GM19328 (cell line): ENCODE measurements at regions not wholly inside any gene's neighbourhood (a gene's known extent, or its start where the extent isn't known, plus 50 kb on each side); places are given as distances from the start of the nearest gene placed in this dataset.

Experiments used
- ATAC-seq: cut with Tn5 transposase; IDR thresholded peaks from one replicate; pipeline ENCODE4 v1.9.1; 2021; ENCODE audit warnings: mild to moderate bottlenecking, moderate library complexity; ENCODE audit not compliant: unreplicated experiment

DNA sequence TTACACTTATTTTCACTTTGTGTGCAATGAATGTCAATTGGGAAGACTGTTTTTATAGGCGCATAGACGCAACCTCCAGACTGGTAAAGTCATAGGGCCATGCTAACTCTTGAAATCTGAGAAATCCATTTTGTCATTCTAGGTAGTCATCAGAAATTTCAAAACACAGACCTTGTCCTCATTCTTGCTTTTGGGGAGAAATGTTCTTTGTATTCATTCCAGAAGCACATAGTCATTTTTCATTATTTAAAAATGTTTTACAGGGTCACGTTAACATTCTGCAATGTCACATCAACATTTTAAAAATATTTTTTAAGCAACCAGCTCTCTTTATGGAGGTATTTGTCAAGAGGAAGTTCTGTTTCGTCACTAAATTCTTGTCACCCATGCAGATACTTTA, 898.4 kb downstream of the PDCD6IP start:
- ATAC-seq = no peak

DNA sequence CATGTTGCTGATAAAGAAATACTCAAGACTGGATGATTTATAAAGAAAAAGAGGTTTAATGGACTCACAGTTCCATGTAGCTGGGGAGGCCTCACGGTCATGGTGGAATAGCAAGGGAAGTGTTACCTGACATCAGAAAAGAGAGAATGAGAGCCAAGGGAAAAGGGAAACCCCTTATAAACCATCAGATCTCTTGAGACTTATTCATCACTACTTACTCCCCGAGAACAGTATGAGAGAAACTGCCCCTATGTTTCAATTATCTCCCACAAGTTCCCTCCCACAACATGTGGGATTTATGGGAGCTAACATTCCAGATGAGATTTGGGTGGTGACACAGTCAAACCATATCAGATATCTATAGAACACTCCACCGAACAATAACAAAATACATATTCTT, 904.6 kb downstream of the PDCD6IP start:
- ATAC-seq = no peak

DNA sequence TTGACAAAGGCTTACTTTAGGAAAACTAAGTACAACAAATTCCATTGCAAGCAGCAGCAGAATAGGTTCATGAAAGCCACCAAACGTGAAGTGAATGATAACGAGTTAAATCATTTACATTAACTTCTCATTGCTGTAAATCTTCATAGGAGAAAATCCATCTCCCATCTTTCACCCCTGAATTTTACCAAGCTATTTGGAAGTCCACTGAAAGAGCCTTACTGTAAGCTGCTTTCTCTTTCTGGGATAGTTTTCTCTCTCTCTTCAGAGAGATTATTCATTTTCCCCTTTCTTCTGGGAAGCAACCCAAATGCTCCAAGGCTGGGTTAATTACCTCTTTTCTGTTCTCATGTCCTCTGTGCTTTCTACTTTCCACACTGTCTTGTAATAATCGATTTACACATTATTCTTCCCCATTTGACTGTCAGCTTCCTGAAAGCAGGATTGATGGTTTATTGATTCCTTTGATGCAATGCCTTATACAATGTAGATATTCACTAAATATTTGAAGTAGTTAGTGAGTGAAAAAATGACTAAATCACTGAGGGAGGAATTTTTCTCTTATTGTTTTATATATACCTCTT, 914.3 kb upstream of the ARPP21 start:
- ATAC-seq = no peak

DNA sequence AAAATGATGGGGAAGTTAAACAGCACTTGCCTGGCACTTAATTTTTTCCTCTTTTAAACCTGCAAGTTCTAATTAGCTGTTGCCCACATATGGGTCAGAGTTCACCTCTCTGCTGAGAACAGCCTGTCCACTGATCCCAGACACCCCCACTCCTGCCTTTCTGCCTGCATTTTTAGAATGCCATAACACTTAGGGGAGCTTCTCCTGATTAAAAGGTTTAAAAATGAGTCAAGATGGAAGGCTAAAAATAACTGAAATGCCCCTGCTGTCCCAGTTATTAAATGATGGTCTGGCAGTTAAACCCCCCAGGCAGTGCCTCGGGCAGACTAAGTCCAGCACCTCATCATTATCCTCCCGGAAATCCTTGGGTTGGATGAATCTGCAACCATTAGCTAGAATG, 913.6 kb upstream of the ARPP21 start:
- no peak for ATAC-seq

DNA sequence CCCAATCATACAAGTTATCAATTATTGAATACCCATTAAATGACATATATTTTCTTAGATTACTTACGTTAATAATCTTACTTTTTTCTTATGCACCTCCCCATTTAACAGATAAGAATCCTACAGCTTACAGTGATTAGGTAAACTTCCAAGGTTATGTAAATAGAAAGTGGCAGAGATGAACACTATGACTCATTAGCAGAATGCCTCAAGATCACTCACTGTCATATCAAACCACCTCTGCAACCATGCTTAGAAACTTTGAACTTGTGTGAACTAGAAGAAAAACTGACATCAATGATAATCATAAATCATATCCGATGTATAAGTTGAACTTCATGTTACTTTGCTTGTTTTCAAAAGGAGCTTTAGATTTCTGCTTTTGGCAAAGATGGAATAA, 911.6 kb upstream of the ARPP21 start:
- ATAC-seq = no peak

DNA sequence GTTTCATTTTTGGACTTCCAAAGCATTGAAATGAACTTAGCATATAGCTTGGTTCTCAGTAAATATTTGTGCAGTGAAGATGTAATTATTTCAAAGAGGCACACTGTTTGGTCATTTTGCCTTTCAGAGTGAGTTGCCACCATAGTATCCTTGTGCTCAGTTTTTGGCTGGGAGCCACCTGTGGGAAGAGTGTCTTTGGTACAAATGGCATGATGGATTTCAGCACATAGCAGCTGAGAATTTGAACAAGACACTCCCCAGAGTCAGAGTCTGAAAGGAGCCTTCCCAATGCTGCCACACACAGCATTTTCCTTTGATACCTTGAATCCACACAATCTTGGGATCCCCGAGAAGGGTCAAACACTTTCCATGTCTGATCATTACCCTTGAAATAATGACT, 897.2 kb upstream of the ARPP21 start:
- ATAC-seq = no peak

DNA sequence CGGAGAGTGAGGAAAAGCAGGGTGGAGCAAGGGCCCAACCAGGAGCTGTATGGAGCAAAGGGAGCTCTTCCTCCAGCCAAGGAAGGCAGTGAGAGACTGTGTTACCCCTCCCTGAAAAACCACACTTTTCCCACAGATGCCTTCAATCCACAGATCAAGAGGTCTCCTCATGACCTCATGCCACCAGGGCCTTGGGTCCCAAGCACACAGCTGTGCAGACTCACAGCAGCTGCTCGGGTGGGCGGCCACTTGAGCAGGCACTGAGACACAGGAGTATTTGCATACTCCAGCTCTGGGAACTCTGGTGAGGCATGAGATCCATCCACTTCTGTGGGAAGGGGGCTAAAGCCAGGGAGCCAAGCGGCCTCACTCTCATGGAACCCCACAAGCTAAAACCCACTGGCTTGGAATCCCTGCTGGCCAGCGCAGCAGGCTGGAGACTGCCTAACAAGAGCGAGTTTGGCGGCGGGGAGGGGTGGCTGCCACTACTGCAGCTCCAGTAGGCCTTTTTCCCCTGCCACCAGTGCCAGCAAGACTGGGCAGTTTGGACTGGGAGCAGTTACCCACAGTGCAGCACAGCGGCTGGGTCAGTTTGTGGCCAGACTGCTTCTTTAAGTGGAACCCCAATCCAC, 880.6 kb upstream of the ARPP21 start:
- no peak for ATAC-seq

DNA sequence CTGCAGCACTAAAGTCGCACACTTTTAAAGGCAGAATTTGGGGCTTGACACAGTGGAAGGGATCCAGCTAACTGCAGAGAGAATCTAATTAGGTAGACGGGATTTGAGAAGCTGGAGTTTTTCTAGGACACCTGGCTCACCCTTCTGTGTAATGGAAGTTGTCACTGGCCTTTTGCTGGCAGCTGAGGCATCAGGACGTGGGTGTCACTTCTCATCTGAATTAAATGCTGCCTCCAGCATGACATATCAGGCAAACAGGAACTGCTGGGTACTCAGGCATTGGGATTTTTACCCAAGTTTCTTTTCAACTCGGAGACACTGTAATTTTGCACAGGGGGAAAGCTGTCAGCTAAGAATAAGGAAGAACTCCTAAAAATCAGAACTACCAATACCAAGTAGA, 861.9 kb upstream of the ARPP21 start:
- ATAC-seq = no peak

DNA sequence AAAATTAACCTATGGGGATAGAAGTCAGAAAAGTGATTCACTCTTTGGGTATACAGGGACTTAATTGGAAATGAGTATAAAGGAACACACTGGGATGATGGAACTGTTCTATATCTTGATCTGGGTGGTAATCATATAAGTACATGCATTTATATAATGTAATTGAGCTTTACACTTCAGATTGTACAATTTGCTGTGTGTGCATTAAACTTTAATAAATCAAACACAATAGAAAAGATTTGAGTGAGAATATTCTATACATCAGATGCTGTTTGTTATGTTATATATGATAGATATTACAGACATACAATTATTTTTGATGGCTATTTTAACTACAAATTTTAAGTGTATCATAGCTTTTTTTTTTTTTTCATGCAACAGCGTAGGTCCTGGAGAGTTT, 860.2 kb upstream of the ARPP21 start:
- ATAC-seq = no peak

DNA sequence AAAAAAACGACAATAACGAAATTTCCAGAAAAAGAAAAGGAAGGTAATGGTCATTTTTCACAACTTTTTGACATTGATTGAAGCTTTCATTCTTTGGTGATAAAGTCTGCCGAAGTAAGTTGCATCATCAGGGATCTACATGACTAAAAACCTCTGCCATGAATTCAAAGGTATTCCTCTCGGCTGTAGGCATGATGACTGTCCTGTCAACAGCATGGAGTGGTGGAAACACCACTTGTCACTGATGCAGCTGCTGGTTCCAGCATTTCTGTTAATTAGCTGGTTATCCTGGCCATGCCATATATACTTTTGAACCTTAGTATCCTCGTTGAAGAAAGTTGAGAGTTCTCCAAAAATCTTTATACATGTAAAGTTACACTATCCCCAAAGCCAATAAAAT, 859.0 kb upstream of the ARPP21 start:
- no peak for ATAC-seq

DNA sequence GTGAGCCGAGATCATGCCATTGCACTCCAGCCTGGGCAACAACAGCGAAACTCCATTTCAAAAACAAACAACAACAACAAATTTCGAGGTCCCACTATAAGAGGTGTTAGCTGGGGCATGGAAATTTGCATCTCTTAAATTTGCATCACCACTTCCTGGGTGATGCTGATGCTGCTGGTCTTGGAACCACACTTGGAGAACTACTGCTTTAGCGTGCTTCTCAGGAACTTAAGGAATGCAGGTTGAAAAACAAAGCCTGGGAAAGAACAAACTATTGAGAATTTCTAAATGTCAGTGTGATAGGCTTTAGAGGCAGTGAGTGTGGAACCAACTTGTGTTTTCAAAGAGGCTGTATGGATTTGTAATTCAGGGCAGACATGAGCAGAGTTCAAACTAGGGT, 858.4 kb upstream of the ARPP21 start:
- ATAC-seq = no peak

DNA sequence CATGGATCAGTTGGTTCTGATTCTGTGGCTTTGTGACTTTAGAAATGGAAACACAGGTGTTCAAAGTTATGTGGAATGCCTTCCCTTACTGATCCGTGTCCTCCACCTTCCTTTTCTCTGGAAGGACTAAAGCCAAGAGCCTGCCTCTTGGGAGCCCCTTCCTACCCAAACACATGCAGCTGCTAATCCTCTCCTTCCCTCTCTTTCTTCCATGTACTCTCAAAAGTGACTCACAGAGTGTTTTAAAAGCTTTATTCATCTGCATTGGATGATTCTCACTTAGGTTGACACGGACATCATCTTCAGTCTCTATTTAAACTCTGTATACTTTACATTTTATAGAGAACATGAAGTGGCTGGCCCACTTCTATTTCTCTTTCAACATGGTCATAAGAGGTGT, 856.5 kb upstream of the ARPP21 start:
- ATAC-seq = no peak

DNA sequence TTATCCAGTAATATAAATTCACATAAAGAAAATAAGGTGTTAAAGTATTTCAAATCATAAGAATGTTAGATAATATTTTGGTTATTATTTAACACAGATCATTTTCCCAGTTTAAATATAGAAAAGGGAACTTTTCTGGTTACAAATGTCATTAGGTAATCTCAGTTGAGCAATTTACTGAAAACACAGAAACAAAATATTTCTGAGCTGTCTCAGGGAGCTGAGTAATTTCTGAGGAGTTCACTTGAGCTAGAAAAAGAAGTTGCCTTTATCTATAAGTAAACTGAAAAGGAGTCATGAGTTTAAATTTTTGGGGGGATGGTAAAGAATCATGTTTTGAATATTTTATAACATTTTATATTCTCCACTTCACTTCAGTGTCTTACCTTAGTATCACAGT, 855.4 kb upstream of the ARPP21 start:
- no peak for ATAC-seq

DNA sequence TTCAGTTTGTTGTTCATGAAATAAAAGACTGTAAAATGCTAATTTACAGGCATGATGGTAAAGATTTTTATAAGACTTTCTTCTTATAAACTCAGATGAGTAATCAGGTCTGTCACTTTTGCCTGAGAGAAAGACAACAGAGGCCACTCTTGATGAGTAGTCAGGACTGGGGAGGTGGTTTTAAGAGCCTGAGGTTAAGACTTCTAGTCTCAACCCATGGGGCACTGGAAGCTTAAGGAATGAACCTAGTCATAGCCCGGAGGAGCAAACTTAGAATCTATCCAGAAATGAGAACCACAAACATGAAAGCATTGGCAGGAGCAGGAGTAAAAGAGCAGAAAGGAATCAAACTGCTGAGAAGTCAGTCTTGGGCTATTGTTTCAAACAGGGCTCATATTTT, 846.3 kb upstream of the ARPP21 start:
- no peak for ATAC-seq

DNA sequence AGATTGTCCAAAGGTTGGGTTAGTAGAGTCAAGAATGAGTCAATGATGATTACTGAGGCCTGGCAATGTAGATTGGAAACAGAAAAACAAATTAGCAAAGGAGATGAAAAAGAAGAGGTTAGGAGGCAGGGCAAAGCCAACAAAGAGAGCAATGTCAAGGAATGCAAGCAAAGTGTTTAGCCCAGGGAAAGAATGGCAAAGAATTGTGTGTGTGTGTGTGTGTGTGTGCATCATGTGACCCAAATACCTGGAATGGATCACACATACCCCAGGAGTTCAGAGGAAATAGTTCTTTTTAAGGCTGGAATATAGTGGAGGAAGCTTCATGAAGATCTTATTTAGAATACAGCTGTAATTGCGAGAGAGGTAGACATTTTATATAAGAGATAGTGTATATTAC, 831.7 kb upstream of the ARPP21 start:
- ATAC-seq = no peak

DNA sequence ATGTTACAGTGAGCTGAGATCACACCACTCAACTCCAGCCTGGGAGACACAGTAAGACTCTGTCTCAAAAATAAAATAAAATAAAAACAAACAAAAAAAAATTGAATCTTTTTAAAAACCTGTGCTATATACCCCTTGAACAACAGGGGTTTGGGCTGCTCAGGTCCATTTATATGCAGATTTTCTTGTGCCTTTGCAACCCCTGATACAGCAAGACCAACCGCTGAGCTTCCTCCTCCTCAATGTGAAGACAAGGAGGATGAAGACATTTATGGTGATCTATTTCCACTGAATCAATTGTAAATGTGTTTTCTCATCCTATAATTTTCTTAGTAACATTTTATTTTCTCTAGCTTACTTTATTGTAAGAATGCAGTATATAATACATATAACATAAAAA, 831.0 kb upstream of the ARPP21 start:
- no peak for ATAC-seq

DNA sequence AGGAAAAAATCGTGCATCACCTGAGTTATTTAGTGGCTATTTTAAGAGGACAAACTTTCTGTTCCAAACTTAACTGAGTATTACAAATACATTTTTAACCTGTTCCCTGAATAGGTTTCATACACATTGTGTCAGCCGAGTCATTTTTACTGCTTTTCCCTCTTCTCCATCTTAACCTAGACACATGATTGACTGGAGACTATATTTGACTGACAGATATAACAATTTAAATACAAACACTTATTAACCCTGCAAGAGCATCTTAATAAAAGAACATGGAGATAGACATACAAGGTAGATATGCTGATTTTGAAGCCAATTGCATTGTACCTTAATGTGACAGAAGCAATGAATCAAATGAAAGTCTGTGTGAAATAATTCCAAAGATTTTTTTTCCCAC, 810.5 kb upstream of the ARPP21 start:
- ATAC-seq = no peak

DNA sequence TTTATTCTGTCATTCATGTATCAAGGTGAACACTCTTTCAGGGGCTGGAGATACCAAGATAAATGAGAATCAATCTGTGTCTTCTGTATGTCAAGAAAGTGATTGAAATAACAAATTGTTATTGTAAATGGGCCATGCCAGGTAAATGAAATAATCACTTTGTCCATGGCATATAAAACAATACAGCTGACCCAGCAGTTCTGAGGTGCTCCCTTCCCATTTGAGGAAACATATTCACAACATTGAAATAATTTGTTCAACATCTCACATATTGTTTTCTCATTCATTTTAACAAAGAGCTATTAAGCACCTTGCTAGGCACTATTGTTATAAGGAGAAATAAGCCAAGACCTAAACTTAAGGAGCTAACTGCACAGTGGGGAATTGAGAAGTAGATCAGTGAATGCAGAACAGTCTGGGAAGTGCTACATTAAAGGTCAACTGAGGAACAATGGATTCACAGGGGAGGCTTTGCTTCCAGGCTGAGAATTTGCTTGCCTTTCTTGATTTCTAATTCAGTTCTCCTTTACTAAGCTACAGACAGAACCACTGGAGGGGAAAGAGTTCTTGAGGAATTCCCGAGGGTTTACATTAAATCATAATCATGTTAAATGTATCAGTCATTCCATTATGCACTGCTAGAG, 806.3 kb upstream of the ARPP21 start:
- no peak for ATAC-seq

DNA sequence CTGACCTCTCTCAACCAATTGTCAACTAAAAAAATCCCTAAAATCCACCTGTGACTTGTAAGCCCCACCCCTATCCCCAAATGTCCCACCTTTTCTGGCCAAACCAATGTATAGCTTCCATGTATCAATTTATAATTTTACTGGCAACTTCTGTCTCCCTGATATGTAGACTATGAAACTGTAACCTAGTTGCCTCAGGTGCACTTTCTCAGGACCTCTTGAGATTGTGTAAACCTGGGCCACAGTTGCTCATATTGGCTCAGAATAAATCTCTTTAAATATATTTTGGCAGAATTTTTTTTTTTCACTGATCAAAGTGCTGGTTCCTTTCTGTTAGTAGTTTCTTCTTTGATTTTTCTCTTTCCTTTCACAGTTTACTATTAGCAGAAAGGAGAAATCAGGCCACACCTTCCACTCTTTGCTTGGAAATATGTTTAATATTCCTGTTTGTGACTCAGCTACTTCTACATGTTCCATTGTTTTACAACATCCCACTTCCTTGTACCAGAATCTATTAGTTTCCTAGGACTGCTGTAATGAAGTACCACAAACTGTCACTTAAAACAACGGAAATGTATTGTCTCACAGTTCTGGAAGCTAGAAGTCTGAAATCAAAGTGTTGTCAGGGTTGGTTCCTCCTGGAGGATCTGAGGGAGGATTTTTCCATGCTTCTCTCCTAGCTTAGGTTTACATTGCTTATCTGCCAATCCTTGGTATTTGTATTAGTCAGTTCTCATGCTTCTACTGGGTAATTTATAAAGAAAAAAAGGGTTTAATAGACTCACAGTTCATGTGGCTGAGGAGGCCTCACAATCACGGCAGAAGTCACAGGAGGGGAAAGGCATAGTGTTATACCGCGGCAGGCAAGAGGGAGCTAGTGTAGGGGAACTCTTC, 801.2 kb upstream of the ARPP21 start:
- no peak for ATAC-seq

DNA sequence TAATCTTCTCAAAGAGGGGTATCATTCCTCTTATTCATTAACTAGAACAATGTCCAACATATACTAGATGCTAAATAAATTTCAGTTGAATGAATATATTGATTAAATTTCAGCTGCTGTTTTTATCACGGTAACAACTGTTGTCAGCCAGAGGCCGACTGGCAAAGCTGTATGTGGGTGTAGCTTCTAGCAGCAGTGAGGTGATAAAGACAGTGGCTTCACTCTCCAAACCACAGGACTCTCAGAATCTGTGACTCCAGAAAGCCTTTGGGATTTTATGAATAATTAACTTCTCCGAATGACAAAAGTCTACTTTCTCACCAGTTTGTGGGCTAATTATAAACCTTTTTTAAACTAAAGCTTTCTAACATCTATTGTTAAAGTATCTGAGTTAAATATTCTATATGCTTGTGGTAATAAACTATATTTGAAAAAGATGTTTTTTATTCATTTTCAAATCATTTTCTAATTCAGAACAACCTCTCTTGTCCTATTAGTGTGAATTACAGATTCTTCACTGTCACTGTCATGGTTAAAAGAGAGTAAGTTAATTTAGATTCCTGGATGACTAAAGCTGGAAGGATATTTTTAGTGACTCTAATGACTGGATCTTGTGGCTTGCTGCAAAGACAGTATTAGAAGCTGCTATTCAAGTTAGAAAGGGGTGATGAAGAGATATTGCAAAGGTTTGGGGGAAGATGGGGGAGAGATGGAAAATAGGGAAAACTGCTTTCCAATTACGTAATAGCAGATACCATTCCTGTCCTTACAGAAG, 796.4 kb upstream of the ARPP21 start:
- no peak for ATAC-seq

DNA sequence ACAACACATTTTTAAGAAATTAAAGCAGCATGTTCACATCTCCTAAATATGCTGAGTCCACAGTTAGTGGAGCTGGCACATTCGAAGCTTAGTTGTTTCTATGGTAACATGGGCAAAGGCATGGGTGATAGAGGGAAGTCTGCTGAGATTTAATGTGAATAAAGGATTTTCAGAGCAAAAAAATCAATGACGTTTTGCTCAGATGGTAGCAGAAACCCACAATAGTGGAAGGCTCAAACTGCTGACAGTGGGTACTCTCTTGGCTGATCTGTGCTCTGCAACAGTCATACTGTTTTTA, 795.1 kb upstream of the ARPP21 start:
- no peak for ATAC-seq
